ENCODE measurements at regions not wholly inside any gene's neighbourhood (a gene's known extent, or its start where the extent isn't known, plus 50 kb on each side); places are given as distances from the start of the nearest gene placed in this dataset.

GRCh38 chr14:94884616-94885230 lies 114.8 kb upstream of the GSC start:
- DNase-seq: no peak

GRCh38 chr14:94882401-94882800 lies 112.5 kb upstream of the GSC start:
- DNase-seq: no peak

- DNase-seq: no peak
These were observed 111.0 kb upstream of the GSC start for GRCh38 chr14:94880876-94881275.

GRCh38 chr14:94880106-94880505 lies 110.2 kb upstream of the GSC start:
- DNase-seq: no peak

- DNase-seq: no peak
These were observed 109.6 kb upstream of the GSC start for GRCh38 chr14:94879537-94879936.

- no peak for DNase-seq
These were observed 106.4 kb upstream of the GSC start for GRCh38 chr14:94876306-94876705.

- DNase-seq: no peak
These were observed 105.3 kb upstream of the GSC start for GRCh38 chr14:94875256-94875655.

GRCh38 chr14:94868772-94869072 lies 98.8 kb upstream of the GSC start:
- no peak for DNase-seq

GRCh38 chr14:94867946-94868771 lies 98.2 kb upstream of the GSC start:
- DNase-seq: no peak

GRCh38 chr14:94867209-94867608 lies 97.3 kb upstream of the GSC start:
- no peak for DNase-seq

- DNase-seq: no peak
These were observed 94.7 kb upstream of the GSC start for GRCh38 chr14:94864387-94865195.

GRCh38 chr14:94863366-94863765 lies 93.5 kb upstream of the GSC start:
- no peak for DNase-seq

- no peak for DNase-seq
These were observed 88.0 kb upstream of the GSC start for GRCh38 chr14:94857950-94858349.

- no peak for DNase-seq
These were observed 84.0 kb upstream of the GSC start for GRCh38 chr14:94853920-94854319.

- DNase-seq: no peak
These were observed 80.6 kb upstream of the GSC start for GRCh38 chr14:94850309-94851211.

- no peak for DNase-seq
These were observed 74.8 kb upstream of the GSC start for GRCh38 chr14:94844593-94845152.

GRCh38 chr14:94840467-94840866 lies 70.6 kb upstream of the GSC start:
- no peak for DNase-seq

GRCh38 chr14:94839348-94839747 lies 69.4 kb upstream of the GSC start:
- DNase-seq: no peak

- no peak for DNase-seq
These were observed 66.9 kb upstream of the GSC start for GRCh38 chr14:94836849-94837248.

GRCh38 chr14:94833633-94834032 lies 63.7 kb upstream of the GSC start:
- DNase-seq: no peak

GRCh38 chr14:94831085-94831484 lies 61.2 kb upstream of the GSC start:
- no peak for DNase-seq

- DNase-seq: no peak
These were observed 58.0 kb upstream of the GSC start for GRCh38 chr14:94827711-94828447.

All from NCI-H2081 (cell line).